GM12891 (cell line): ENCODE measurements at regions not wholly inside any gene's neighbourhood (a gene's known extent, or its start where the extent isn't known, plus 50 kb on each side); places are given as distances from the start of the nearest gene placed in this dataset.

Experiments
- PAX5 ChIP-seq: IDR thresholded peaks from 2 replicates; pipeline ENCODE4 v1.6.1; 2011; ENCODE audit warnings: low read length, moderate library complexity, mild to moderate bottlenecking; ENCODE audit not compliant: insufficient read depth, severe bottlenecking
- POLR2A ChIP-seq: IDR thresholded peaks from 2 replicates; pipeline ENCODE4 v1.6.1; 2011; ENCODE audit warnings: low read depth, low read length, control low read depth
- POLR2AphosphoS5 ChIP-seq: IDR thresholded peaks from 2 replicates; pipeline ENCODE4 v1.6.1; 2011; ENCODE audit warnings: low read depth, low read length, control low read depth
- POU2F2 ChIP-seq: IDR thresholded peaks from 2 replicates; pipeline ENCODE4 v1.6.1; 2011; ENCODE audit warnings: low read depth, mild to moderate bottlenecking, control low read depth, low read length, moderate library complexity
- SPI1 ChIP-seq: IDR thresholded peaks from 2 replicates; pipeline ENCODE4 v1.6.1; 2011; ENCODE audit warnings: low read depth, low read length, control low read depth
- TAF1 ChIP-seq: IDR thresholded peaks from 2 replicates; pipeline ENCODE4 v1.6.1; 2011; ENCODE audit warnings: low read depth, low read length, control low read depth

- no peak for TF ChIP-seq TAF1
- no peak for TF ChIP-seq POLR2AphosphoS5
- TF ChIP-seq POLR2A = no peak
- TF ChIP-seq POU2F2 = no peak
- TF ChIP-seq SPI1 = no peak
- no peak for TF ChIP-seq PAX5
Measured at GRCh38 chr6:23994013-23994412, 132.0 kb upstream of the NRSN1 start.
